IMR-90 (cell line): ENCODE measurements at regions not wholly inside any gene's neighbourhood (a gene's known extent, or its start where the extent isn't known, plus 50 kb on each side); places are given as distances from the start of the nearest gene placed in this dataset.

ENCODE experiments used
- ATAC-seq: fragments of 200-7000 bp; cut with Tn5 transposase; 2 replicates; pipeline ENCODE4 v1.9.1; 2020; ENCODE audit warnings: low read depth, mild to moderate bottlenecking, moderate library complexity
- BruUV-seq: library from RNA; stranded (reverse); fragments of 400-500 nt; replicated peaks from 2 replicates; lab custom pipeline; 2021; lab: Mats Ljungman, UMichigan
- CTCF ChIA-PET: fragments of 300-600 bp; formaldehyde crosslinking; extraction: SDS; loops from one replicate; lab custom pipeline; 2021; ENCODE audit warnings: antibody characterized with exemption; lab: Yijun Ruan, JAX
- POLR2A ChIA-PET: fragments of 300-600 bp; sonication (Branson Sonifier 250); formaldehyde crosslinking; loops from one replicate; lab custom pipeline; 2022; ENCODE audit warnings: antibody characterized with exemption; ENCODE audit not compliant: unreplicated experiment; lab: Charles Lee
- DNase-seq: peaks from one replicate; pipeline ENCODE4 v3.0.0; 2013
- H2AFZ ChIP-seq: replicated peaks from 2 replicates; pipeline ENCODE3; 2013; ENCODE audit warnings: low read length, mild to moderate bottlenecking; ENCODE audit not compliant: poor library complexity
- H2AK5ac ChIP-seq: 2 replicates; pipeline ENCODE4 v1.6.1; 2013; ENCODE audit warnings: low read depth, low read length, inconsistent platforms
- H2AK9ac ChIP-seq: replicated peaks from 2 replicates; pipeline ENCODE3; 2013; ENCODE audit warnings: mild to moderate bottlenecking, low read depth, low read length, moderate library complexity; ENCODE audit not compliant: poor library complexity
- H2BK120ac ChIP-seq: 2 replicates; pipeline ENCODE4 v1.6.1; 2013; ENCODE audit warnings: low read depth, low read length, inconsistent platforms
- H2BK15ac ChIP-seq: 3 replicates; pipeline ENCODE4 v1.6.1; 2013; ENCODE audit warnings: low read depth, low read length, inconsistent platforms
- H2BK20ac ChIP-seq: 2 replicates; pipeline ENCODE4 v1.6.1; 2013; ENCODE audit warnings: low read depth, mild to moderate bottlenecking, inconsistent platforms, low read length, moderate library complexity
- H2BK5ac ChIP-seq: 2 replicates; pipeline ENCODE4 v1.6.1; 2013; ENCODE audit warnings: mild to moderate bottlenecking, low read depth, low read length, inconsistent platforms; ENCODE audit not compliant: poor library complexity, severe bottlenecking
- H3K14ac ChIP-seq: replicated peaks from 2 replicates; pipeline ENCODE4 v1.6.1; 2013; ENCODE audit warnings: low read depth, low read length, inconsistent platforms
- H3K18ac ChIP-seq: 2 replicates; pipeline ENCODE4 v1.6.1; 2013; ENCODE audit warnings: low read depth, low read length, control low read depth
- H3K23ac ChIP-seq: 2 replicates; pipeline ENCODE4 v1.6.1; 2013; ENCODE audit warnings: low read depth, low read length, inconsistent platforms
- H3K27ac ChIP-seq: 2 replicates; pipeline ENCODE4 v1.5.1; 2013; ENCODE audit warnings: mild to moderate bottlenecking, control low read depth, low read length; ENCODE audit not compliant: insufficient read depth
- H3K27me3 ChIP-seq: 2 replicates; pipeline ENCODE4 v1.6.1; 2013; ENCODE audit warnings: low read length; ENCODE audit not compliant: control insufficient read depth, insufficient read depth
- H3K36me3 ChIP-seq: 2 replicates; pipeline ENCODE4 v1.6.1; 2013; ENCODE audit warnings: low read length, mixed read lengths; ENCODE audit not compliant: control insufficient read depth, insufficient read depth
- H3K4ac ChIP-seq: 2 replicates; pipeline ENCODE4 v1.6.1; 2013; ENCODE audit warnings: low read depth, low read length, inconsistent platforms
- H3K4me1 ChIP-seq: 2 replicates; pipeline ENCODE4 v1.6.1; 2013; ENCODE audit warnings: low read length, mixed read lengths; ENCODE audit not compliant: control insufficient read depth, insufficient read depth
- H3K4me2 ChIP-seq: 2 replicates; pipeline ENCODE4 v1.6.1; 2013; ENCODE audit warnings: low read depth, mild to moderate bottlenecking, control low read depth, low read length, moderate library complexity
- H3K4me3 ChIP-seq: 2 replicates; pipeline ENCODE4 v1.5.1; 2013; ENCODE audit warnings: low read depth, mild to moderate bottlenecking, control low read depth, low read length, moderate library complexity; ENCODE audit not compliant: insufficient read depth
- H3K56ac ChIP-seq: 2 replicates; pipeline ENCODE4 v1.6.1; 2013; ENCODE audit warnings: low read length, inconsistent platforms; ENCODE audit not compliant: insufficient read depth; ENCODE audit errors: extremely low read depth
- H3K79me1 ChIP-seq, 2 experiments: 2 replicates each; pipeline ENCODE4 v1.6.1; 2013; ENCODE audit warnings: low read length in 2 of 2, inconsistent platforms in 1 of 2, low read depth in 1 of 2
- H3K9ac ChIP-seq: 2 replicates; pipeline ENCODE4 v1.6.1; 2013; ENCODE audit warnings: low read depth, low read length, control low read depth
- H3K9me1 ChIP-seq: 2 replicates; pipeline ENCODE4 v1.6.1; 2013; ENCODE audit warnings: low read length, inconsistent platforms; ENCODE audit not compliant: insufficient read depth
- H3K9me3 ChIP-seq: 2 replicates; pipeline ENCODE4 v1.6.1; 2013; ENCODE audit warnings: low read length; ENCODE audit not compliant: control insufficient read depth, insufficient read depth
- H4K20me1 ChIP-seq: 2 replicates; pipeline ENCODE4 v1.6.1; 2013; ENCODE audit warnings: low read length, inconsistent platforms; ENCODE audit not compliant: insufficient read depth
- H4K5ac ChIP-seq: 2 replicates; pipeline ENCODE4 v1.6.1; 2013; ENCODE audit warnings: mild to moderate bottlenecking, low read depth, low read length, control low read depth
- H4K8ac ChIP-seq, 2 experiments: 2 replicates each; pipeline ENCODE4 v1.6.1; 2013; ENCODE audit warnings: low read depth in 2 of 2, low read length in 2 of 2, control low read depth in 1 of 2, inconsistent platforms in 1 of 2
- H4K91ac ChIP-seq: 2 replicates; pipeline ENCODE4 v1.6.1; 2013; ENCODE audit warnings: low read depth, low read length, inconsistent platforms; ENCODE audit not compliant: insufficient read depth
- BHLHE40 ChIP-seq: fragments of 150-350 bp; IDR thresholded peaks from 2 replicates; pipeline ENCODE4 v1.6.1; 2016; ENCODE audit warnings: mild to moderate bottlenecking, low read depth, low read length
- CHD1 ChIP-seq: IDR thresholded peaks from 2 replicates; pipeline ENCODE4 v1.6.1; 2012; ENCODE audit warnings: low read depth, low read length, improper control_type of control experiment
- ELK1 ChIP-seq: fragments of 150-350 bp; IDR thresholded peaks from 2 replicates; pipeline ENCODE4 v1.6.1; 2016; ENCODE audit warnings: low read depth, mild to moderate bottlenecking, low read length, moderate library complexity, borderline replicate concordance
- MXI1 ChIP-seq: IDR thresholded peaks from 2 replicates; pipeline ENCODE4 v1.6.1; 2012; ENCODE audit warnings: low read depth, mild to moderate bottlenecking, low read length, moderate library complexity, borderline replicate concordance
- NFE2L2 ChIP-seq: fragments of 150-350 bp; IDR thresholded peaks from 2 replicates; pipeline ENCODE4 v1.6.1; 2016; ENCODE audit warnings: low read depth, mild to moderate bottlenecking, low read length
- POLR2A ChIP-seq: IDR thresholded peaks from 2 replicates; pipeline ENCODE4 v1.6.1; 2012; ENCODE audit warnings: mild to moderate bottlenecking, low read depth, low read length
- RCOR1 ChIP-seq: IDR thresholded peaks from 2 replicates; pipeline ENCODE4 v1.6.1; 2012; ENCODE audit warnings: mild to moderate bottlenecking, low read length, improper control_type of control experiment; ENCODE audit not compliant: insufficient replicate concordance
- SMC3 ChIP-seq: fragments of 150-350 bp; IDR thresholded peaks from 2 replicates; pipeline ENCODE4 v1.6.1; 2016; ENCODE audit warnings: low read depth, mild to moderate bottlenecking, antibody characterized with exemption, low read length, moderate library complexity
- WGBS, 2 experiments: methylation state at CpG; one replicate each; pipeline versions ENCODE4 v1.1.5 to v1.1.7; 2013; ENCODE audit warnings: missing lambda C conversion rate in 2 of 2; ENCODE audit not compliant: insufficient read length in 1 of 2; ENCODE audit errors: extremely low coverage in 2 of 2; 5-methylcytosine and 5-hydroxymethylcytosine counted together
- dilution Hi-C: fragments of 300-500 bp; cut with HindIII; formaldehyde crosslinking; loops from one replicate; pipeline ENCODE4 v1.14.3; 2018; ENCODE audit warnings: low sequenced_read_pairs; ENCODE audit not compliant: unreplicated experiment
- in situ Hi-C: fragments of 300-500 bp; cut with MboI; formaldehyde crosslinking; loops from 3 replicates; pipeline ENCODE4 v1.14.3; 2019; ENCODE audit warnings: low sequenced_read_pairs, inconsistent platforms, mixed read lengths
- intact Hi-C: fragments of 100-400 bp; cut with micrococcal nuclease; formaldehyde crosslinking; loops from 2 replicates; pipeline ENCODE4 v1.10.0; 2022

DNA sequence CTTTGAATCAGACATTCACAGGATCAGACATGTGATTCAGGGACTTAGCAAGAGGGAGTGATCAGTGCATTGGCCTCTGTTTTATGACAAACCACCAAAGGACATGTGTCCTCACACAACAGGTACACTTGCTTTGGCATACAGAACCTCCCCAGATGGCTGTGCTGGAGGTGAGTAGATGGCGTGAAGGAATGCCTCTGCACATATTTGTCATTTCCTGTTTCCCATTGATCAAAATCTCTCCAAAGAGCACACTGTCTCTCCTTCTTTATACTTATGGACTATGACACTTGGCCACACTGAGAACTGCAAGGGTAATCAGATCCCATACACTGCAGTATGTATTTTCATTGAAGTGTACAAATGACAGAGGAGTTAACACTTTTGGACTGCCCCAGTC is 927.6 kb downstream of the TSN start:
- H4K5ac ChIP-seq, result no peak overlapping the region
- H4K91ac ChIP-seq, result no peak overlapping the region
- H3K79me1 ChIP-seq, result no peaks in the 10 kb centered on the region
- no CpG with 5 or more reads among the region's 1 CpG for WGBS, 2 experiments
- TF ChIP-seq BHLHE40 (no peak), SMC3 (no peak), MXI1 (no peak), POLR2A (no peak), ELK1 (no peak), RCOR1 (no peak), CHD1 (no peak), NFE2L2 (no peak)
- no peak overlapping the region for H3K4me2 ChIP-seq
- H2AFZ ChIP-seq, result no peak overlapping the region
- BruUV-seq, result no TSS peak
- no peak overlapping the region for H3K18ac ChIP-seq
- no peak overlapping the region for H3K27ac ChIP-seq
- ATAC-seq (no peak), DNase-seq (no peak)
- H3K4me3 ChIP-seq, result no peak overlapping the region
- no peak overlapping the region for H2BK20ac ChIP-seq
- H3K9me1 ChIP-seq, result no peaks in the 10 kb centered on the region
- H3K27me3 ChIP-seq, result no peaks in the 10 kb centered on the region
- H3K4me1 ChIP-seq, result no peaks in the 10 kb centered on the region
- no peaks in the 10 kb centered on the region for H4K20me1 ChIP-seq
- no peak overlapping the region for H2BK5ac ChIP-seq
- no peak overlapping the region for H3K23ac ChIP-seq
- H3K9me3 ChIP-seq, result peaks cover 6% of the 10 kb centered on the region; the same call in 1 of the 2 replicates
- no peak overlapping the region for H2AK9ac ChIP-seq
- intact Hi-C loops (no loop called here), dilution Hi-C loops (no loop called here), in situ Hi-C loops (no loop called here)
- ChIA-PET CTCF (no interaction called here), POLR2A (no interaction called here)
- no peaks in the 10 kb centered on the region for H3K36me3 ChIP-seq
- H2BK15ac ChIP-seq, result no peak overlapping the region
- no peak overlapping the region for H2AK5ac ChIP-seq
- no peak overlapping the region for H4K8ac ChIP-seq
- no peak overlapping the region for H3K56ac ChIP-seq
- no peak overlapping the region for H3K4ac ChIP-seq
- no peak overlapping the region for H3K14ac ChIP-seq
- no peak overlapping the region for H2BK120ac ChIP-seq
- no peak overlapping the region for H3K9ac ChIP-seq
